ENCODE measurements at regions not wholly inside any gene's neighbourhood (a gene's known extent, or its start where the extent isn't known, plus 50 kb on each side); places are given as distances from the start of the nearest gene placed in this dataset.

GRCh38 chr19:27719034-27719433 lies 1493.9 kb downstream of the UQCRFS1 start:
- H3K27me3 Mint-ChIP-seq (ENCODE audit: unreplicated experiment), result peaks cover 8% of the 10 kb centered on the region
- no peak overlapping the region for H3K27ac Mint-ChIP-seq (ENCODE audit: unreplicated experiment)
- TF ChIP-seq CTCF (IDR thresholded peaks at IDR 0.05; ENCODE audit: unreplicated experiment), result no peak
- no peak for DNase-seq (ENCODE audit: low spot score)
- H3K36me3 Mint-ChIP-seq (ENCODE audit: low read depth, unreplicated experiment), result peaks cover 8% of the 10 kb centered on the region
- H3K9me3 Mint-ChIP-seq (ENCODE audit: unreplicated experiment), result peaks cover 36% of the 10 kb centered on the region
- H3K4me1 Mint-ChIP-seq (ENCODE audit: unreplicated experiment), result no peaks in the 10 kb centered on the region
- no peak overlapping the region for H3K4me3 Mint-ChIP-seq (ENCODE audit: unreplicated experiment)

GRCh38 chr19:27718234-27718633 lies 1494.7 kb downstream of the UQCRFS1 start:
- H3K4me1 Mint-ChIP-seq (ENCODE audit: unreplicated experiment), result no peaks in the 10 kb centered on the region
- peaks cover 8% of the 10 kb centered on the region for H3K36me3 Mint-ChIP-seq (ENCODE audit: low read depth, unreplicated experiment)
- H3K27me3 Mint-ChIP-seq (ENCODE audit: unreplicated experiment), result peaks cover 8% of the 10 kb centered on the region
- DNase-seq (ENCODE audit: low spot score), result no peak
- H3K27ac Mint-ChIP-seq (ENCODE audit: unreplicated experiment), result no peak overlapping the region
- H3K4me3 Mint-ChIP-seq (ENCODE audit: unreplicated experiment), result no peak overlapping the region
- no peak for TF ChIP-seq CTCF (IDR thresholded peaks at IDR 0.05; ENCODE audit: unreplicated experiment)
- peaks cover 36% of the 10 kb centered on the region for H3K9me3 Mint-ChIP-seq (ENCODE audit: unreplicated experiment)

- H3K36me3 Mint-ChIP-seq (ENCODE audit: low read depth, unreplicated experiment), result peaks cover 8% of the 10 kb centered on the region
- H3K4me3 Mint-ChIP-seq (ENCODE audit: unreplicated experiment), result no peak overlapping the region
- H3K27me3 Mint-ChIP-seq (ENCODE audit: unreplicated experiment), result peaks cover 8% of the 10 kb centered on the region
- no peak for DNase-seq (ENCODE audit: low spot score)
- peaks cover 36% of the 10 kb centered on the region for H3K9me3 Mint-ChIP-seq (ENCODE audit: unreplicated experiment)
- no peaks in the 10 kb centered on the region for H3K4me1 Mint-ChIP-seq (ENCODE audit: unreplicated experiment)
- no peak for TF ChIP-seq CTCF (IDR thresholded peaks at IDR 0.05; ENCODE audit: unreplicated experiment)
- no peak overlapping the region for H3K27ac Mint-ChIP-seq (ENCODE audit: unreplicated experiment)
Observed at GRCh38 chr19:27717825-27718224, 1495.1 kb downstream of the UQCRFS1 start.

- no peak for DNase-seq (ENCODE audit: low spot score)
- Mint-ChIP-seq H3K4me3 (ENCODE audit: unreplicated experiment) (no peak overlapping the region), H3K9me3 (ENCODE audit: unreplicated experiment) (peaks cover 41% of the 10 kb centered on the region), H3K27me3 (ENCODE audit: unreplicated experiment) (peaks cover 8% of the 10 kb centered on the region), H3K4me1 (ENCODE audit: unreplicated experiment) (no peaks in the 10 kb centered on the region), H3K36me3 (ENCODE audit: low read depth, unreplicated experiment) (peaks cover 8% of the 10 kb centered on the region), H3K27ac (ENCODE audit: unreplicated experiment) (no peak overlapping the region)
- TF ChIP-seq CTCF (IDR thresholded peaks at IDR 0.05; ENCODE audit: unreplicated experiment), result no peak
Observed at GRCh38 chr19:27716922-27717321, 1496.0 kb downstream of the UQCRFS1 start.

GRCh38 chr19:27714857-27715256 lies 1498.1 kb downstream of the UQCRFS1 start:
- no peak overlapping the region for H3K4me3 Mint-ChIP-seq (ENCODE audit: unreplicated experiment)
- no peaks in the 10 kb centered on the region for H3K4me1 Mint-ChIP-seq (ENCODE audit: unreplicated experiment)
- H3K27ac Mint-ChIP-seq (ENCODE audit: unreplicated experiment), result no peak overlapping the region
- H3K36me3 Mint-ChIP-seq (ENCODE audit: low read depth, unreplicated experiment), result peaks cover 15% of the 10 kb centered on the region
- no peak for TF ChIP-seq CTCF (IDR thresholded peaks at IDR 0.05; ENCODE audit: unreplicated experiment)
- peaks cover 48% of the 10 kb centered on the region for H3K9me3 Mint-ChIP-seq (ENCODE audit: unreplicated experiment)
- H3K27me3 Mint-ChIP-seq (ENCODE audit: unreplicated experiment), result peaks cover 10% of the 10 kb centered on the region
- DNase-seq (ENCODE audit: low spot score), result no peak
